NCI-H2081 (cell line): ENCODE measurements at regions not wholly inside any gene's neighbourhood (a gene's known extent, or its start where the extent isn't known, plus 50 kb on each side); places are given as distances from the start of the nearest gene placed in this dataset.
A peak's percentile ranks its signal among the peaks of the same experiment; 100 is the strongest.
"Not testable (repeated sequence)": the region's sequence is repeated elsewhere in the genome, so short reads cannot be mapped to it uniquely, and the experiment has no call there.

Source experiments
- DNase-seq, 2 experiments: peaks; one replicate each; lab custom pipeline; 2025; lab: John Stamatoyannopoulos, UW

GRCh38 chr14:22386924-22387775 lies 201.9 kb downstream of the DAD1 start:
- peak; percentile 48 to 59 for DNase-seq

- DNase-seq: no peak
Observed at GRCh38 chr14:22384974-22385526, 204.0 kb downstream of the DAD1 start.

DNA sequence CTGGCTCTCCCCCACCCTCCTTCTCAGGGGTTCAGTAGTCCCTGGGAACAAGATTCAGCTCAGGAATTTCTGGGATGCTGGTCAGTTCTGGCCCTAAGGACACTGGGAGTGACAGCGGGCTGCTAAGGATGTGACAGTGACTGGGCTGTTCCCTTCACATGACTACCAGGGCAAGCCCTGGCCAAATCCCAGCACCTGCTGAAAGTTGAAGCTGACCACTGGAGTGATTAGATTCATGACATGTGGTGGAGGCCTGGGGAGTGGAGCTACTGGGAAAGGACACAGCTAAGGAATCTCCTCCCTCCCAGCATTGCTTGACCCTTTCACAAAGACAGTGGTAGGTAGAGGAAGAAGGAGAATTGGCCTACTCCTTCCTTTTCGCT lies 204.9 kb downstream of the DAD1 start:
- DNase-seq: no peak

DNA sequence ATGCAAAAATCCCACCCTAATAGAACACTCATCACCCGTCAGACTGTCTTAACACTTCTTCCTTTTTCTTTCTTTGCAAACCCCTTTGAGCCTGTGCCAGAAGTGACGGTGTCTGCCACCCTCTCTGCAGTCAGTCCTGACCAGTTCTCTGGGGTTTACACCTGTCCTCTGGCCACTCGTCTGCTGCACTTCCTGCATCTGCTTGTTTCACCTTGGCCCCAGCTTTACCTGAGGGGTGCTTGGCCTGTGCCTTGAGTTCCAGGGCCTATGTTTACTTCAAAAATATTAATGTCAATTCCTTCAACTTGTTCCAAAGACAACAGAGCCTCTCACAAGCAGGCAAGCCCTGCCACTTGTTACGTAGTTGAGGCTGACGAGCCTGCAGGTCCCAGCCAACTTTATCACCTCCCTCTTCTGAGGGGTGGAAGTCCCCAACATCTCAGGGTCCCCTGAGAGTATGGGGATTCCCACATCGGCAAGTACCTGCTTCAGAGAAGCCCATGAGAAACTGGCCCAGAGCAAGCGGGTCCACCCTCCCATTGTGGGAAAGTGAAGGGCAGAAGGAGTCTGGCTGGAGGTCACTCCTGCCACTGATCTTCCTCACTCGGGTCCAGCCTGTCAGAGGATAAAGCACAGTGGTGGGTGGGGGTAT lies 205.4 kb downstream of the DAD1 start:
- no peak for DNase-seq

GRCh38 chr14:22382955-22383354 lies 206.1 kb downstream of the DAD1 start:
- no peak for DNase-seq

DNA sequence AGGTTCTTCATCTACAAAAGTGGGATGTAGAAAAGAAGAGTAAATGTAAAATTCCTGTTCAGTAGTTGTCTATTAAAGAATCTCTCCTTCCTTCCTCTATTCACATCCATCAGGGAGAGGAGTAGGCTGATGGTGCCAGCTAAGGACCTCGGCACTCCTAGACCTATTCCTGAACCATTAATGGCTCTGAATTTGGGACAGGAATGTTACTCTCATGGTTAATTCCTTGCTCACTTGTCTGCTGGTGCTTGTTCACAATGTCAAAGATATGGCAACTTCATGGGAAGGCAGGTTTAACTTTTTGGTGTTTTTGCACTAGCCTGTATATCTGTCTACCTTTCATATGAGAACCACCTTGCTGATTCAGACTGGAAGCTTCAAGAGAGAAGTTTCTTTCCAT lies 206.6 kb downstream of the DAD1 start:
- no peak for DNase-seq

DNA sequence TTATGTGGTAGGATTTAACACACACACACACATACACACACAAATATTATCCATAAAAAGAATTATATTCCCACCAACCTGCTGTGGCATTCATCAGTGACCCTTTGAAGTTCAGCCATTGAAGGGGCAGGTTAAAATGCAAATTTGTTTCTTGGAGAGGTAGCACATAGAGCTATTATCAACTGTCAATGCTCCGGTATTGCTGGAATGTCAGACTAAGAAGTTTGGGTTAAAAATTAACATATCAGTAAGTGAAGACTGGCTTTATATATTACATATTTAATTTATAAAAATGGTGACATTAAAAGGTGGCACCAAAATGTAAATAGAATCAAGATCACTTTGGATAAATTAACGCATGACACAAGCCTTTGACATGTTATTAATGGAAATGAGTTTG lies 207.3 kb downstream of the DAD1 start:
- no peak for DNase-seq

DNA sequence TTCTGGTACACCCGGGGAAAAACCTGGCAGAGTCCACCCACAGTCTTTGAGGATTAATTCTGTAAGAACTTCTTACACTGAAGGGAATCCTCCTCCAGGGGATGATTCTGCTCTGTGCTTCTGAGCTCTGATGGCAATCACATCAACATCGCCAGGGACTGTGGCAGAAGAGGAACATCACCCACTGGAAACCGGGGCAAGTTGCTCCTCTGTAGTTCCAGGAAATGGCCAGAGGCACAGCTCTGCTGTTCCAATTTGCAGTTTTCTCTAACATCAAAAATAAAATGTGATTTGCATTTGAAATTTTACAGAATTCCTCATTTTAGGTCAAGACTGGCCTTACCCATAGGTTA lies 207.6 kb downstream of the DAD1 start:
- no peak for DNase-seq

- no peak for DNase-seq
Observed at GRCh38 chr14:22380571-22381407, 208.2 kb downstream of the DAD1 start.

DNA sequence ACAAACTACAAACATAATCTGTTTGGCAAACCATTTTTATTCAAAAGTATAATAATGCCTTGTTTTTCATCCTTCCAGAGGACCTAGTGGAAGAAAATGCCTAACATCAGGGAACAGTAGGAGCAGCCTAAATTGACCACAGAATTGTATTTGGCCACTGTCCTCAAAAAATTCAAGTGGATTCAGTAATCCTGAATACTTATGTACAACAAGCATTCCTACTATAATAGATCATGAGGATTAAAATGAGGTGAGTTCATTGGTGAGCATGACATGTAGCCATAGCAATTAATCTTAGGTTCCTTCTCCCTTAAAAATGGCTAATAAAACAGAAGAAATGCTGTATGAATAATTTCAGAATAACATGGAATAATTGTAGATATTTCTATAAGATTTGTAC lies 209.3 kb downstream of the DAD1 start:
- no peak for DNase-seq

GRCh38 chr14:22378181-22378580 lies 210.8 kb downstream of the DAD1 start:
- DNase-seq: no peak

DNA sequence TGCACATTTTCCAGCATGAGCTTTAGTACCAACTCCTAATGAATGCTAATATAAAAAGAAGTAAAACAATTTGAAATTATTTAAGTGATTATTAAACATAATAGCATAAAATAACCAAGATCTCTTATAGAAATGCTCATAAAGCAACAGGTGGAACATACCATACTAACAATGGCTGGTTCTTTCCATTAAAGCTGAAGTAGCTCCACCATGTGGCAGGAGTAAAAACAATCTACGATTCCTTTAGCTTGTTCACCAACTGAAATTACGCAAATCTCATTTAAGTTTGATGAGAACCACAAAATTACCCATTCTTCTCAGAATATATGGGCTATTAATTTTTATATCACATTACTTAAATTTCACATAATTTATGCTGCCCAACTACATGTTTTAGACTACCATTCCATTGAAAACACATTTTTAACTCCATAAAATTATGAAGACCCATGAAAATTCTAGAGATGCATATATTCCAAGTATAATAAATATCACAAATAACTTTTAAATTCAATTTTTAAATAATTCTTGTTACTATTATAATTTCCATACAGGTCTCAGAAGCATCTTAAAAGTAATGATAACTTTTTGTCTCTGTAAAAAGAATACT lies 213.6 kb downstream of the DAD1 start:
- DNase-seq: peak; percentile 26 to 65

GRCh38 chr14:22370084-22370847 lies 218.8 kb downstream of the DAD1 start:
- no peak for DNase-seq

- no peak for DNase-seq
Observed at GRCh38 chr14:22358726-22359125, 230.3 kb downstream of the DAD1 start.

- not testable (repeated sequence) for DNase-seq
Observed at GRCh38 chr14:22349281-22349680, 239.7 kb downstream of the DAD1 start.

DNA sequence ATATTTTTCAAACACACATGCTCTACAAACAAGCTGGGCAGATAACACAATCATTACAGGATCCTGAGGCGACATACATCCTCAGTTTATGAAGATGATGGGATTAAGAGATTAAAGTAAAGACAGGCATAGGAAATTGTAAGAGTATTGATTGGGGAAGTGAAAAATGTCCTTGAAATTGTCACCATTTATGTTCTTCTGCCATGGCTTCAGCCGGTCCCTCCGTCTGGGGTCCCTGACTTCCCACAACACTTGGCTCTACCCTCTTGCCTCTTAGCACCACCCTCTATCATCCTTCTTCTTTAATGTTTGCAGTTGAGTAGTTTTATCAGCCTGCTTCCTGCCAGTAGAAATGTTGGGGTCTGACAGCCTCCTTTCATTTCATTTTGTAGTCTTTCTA lies 244.4 kb downstream of the DAD1 start:
- no peak for DNase-seq

DNA sequence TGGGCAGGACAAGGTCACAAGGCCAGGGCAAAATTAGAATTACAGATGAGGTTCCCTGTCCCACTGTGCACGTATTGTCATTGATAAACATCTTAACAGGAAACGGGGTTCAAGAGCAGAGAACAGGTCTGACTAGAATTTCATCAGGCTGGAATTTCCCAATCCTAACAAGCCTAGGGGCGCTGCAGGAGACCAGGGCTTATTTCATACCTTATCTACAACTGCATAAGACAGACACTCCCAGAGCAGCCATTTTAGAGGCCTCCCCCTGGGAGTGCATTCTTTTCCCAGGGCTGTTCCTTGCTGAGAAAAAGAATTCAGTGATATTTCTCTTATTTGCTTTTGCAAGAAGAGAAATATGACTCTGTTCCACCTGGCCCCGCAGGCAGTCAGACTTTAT lies 244.8 kb downstream of the DAD1 start:
- not testable (repeated sequence) for DNase-seq

GRCh38 chr14:22341049-22341448 lies 248.0 kb downstream of the DAD1 start:
- DNase-seq: no peak

DNA sequence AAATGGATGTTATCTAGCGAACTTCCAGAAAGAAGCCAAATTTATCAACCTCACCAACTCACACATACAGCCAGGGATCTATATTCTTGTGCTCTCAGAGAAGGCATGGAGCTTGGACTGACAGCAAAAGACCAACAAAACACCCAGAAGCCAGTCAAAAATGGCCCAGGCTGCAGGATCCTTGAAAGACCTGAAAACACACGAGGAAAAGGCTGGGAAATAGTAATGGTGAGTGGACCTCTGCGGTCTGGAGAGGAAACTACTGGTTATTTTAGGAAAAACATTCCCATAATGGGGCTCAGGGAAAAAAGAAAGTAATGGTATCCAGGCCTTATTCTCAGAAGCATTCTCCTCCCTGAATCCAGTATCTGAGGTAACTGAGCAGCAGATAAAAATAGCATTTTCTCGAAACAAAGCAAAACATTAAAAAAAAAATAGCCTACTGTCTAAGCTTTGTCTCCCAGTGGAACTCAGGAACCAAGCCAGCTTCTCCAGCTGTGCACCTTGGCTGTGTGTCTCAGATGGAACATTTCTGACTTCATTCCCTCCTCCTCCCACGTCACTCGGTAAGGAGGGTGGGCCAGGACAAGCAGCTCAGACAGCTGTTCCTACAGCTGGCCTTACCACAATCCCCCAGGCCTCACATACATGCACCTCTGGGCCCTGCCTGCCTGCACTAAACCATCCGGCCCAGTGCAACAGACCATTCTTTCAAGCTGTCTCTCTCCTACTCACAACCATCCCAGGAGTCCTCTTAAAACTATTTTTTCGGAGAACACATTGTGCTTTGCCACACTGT lies 249.9 kb downstream of the DAD1 start:
- DNase-seq: no peak

DNA sequence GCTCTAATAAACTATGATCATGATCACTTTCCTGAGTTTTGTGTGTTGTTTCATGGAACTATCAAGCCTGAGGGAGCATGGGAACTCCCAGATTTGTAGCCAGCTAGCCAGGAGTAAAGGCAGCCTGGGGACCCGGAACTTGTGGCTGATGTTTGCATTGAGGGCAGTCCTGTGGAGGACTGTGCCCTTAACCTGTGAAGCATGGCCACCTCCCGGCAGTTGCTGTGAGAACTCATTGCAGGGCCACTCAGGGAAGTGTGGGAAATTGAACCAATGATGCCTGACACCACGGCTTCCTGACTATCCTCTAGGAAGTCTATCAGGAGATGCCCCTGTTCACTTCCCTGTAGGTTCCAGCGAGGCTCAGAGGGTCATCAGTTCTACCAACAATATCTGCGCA lies 250.6 kb downstream of the DAD1 start:
- no peak for DNase-seq
